Fibroblast of skin of right biceps (primary cell): ENCODE measurements at regions not wholly inside any gene's neighbourhood (a gene's known extent, or its start where the extent isn't known, plus 50 kb on each side); places are given as distances from the start of the nearest gene placed in this dataset.
"Not testable (repeated sequence)": the region's sequence is repeated elsewhere in the genome, so short reads cannot be mapped to it uniquely, and the experiment has no call there.

ENCODE experiments used
- DNase-seq: peaks from one replicate; pipeline ENCODE4 v3.0.0-alpha.2; 2013

GRCh38 chr12:41661141-41661765 lies 473.1 kb downstream of the PDZRN4 start:
- DNase-seq = no peak

GRCh38 chr12:41656454-41656853 lies 468.3 kb downstream of the PDZRN4 start:
- no peak for DNase-seq

GRCh38 chr12:41653386-41654326 lies 465.5 kb downstream of the PDZRN4 start:
- no peak for DNase-seq

GRCh38 chr12:41652981-41653380 lies 464.9 kb downstream of the PDZRN4 start:
- DNase-seq = no peak

GRCh38 chr12:41645624-41646023 lies 457.5 kb downstream of the PDZRN4 start:
- DNase-seq = no peak

- DNase-seq = not testable (repeated sequence)
These were observed 454.7 kb downstream of the PDZRN4 start for GRCh38 chr12:41642808-41643207.

- no peak for DNase-seq
These were observed 448.5 kb downstream of the PDZRN4 start for GRCh38 chr12:41636653-41637052.

GRCh38 chr12:41635626-41636364 lies 447.7 kb downstream of the PDZRN4 start:
- DNase-seq = no peak

GRCh38 chr12:41634091-41634490 lies 446.0 kb downstream of the PDZRN4 start:
- no peak for DNase-seq

- DNase-seq = no peak
These were observed 441.5 kb downstream of the PDZRN4 start for GRCh38 chr12:41629611-41630010.

- no peak for DNase-seq
These were observed 439.4 kb downstream of the PDZRN4 start for GRCh38 chr12:41627476-41627875.

- no peak for DNase-seq
These were observed 436.5 kb downstream of the PDZRN4 start for GRCh38 chr12:41624571-41624970.
